HG03469 (cell line): ENCODE measurements at regions not wholly inside any gene's neighbourhood (a gene's known extent, or its start where the extent isn't known, plus 50 kb on each side); places are given as distances from the start of the nearest gene placed in this dataset.
"Not testable (repeated sequence)": the region's sequence is repeated elsewhere in the genome, so short reads cannot be mapped to it uniquely, and the experiment has no call there.

Experiments
- ATAC-seq: cut with Tn5 transposase; IDR thresholded peaks from one replicate; pipeline ENCODE4 v1.9.1; 2021; ENCODE audit warnings: mild to moderate bottlenecking, moderate library complexity, moderate number of reproducible peaks; ENCODE audit not compliant: unreplicated experiment

GRCh38 chr3:31093606-31094005 lies 199.1 kb upstream of the GADL1 start:
- no peak for ATAC-seq

- ATAC-seq = no peak
These were observed 199.6 kb upstream of the GADL1 start for GRCh38 chr3:31094048-31094447.

- ATAC-seq = no peak
These were observed 200.8 kb upstream of the GADL1 start for GRCh38 chr3:31095255-31095654.

- no peak for ATAC-seq
These were observed 202.4 kb upstream of the GADL1 start for GRCh38 chr3:31096661-31097395.

- no peak for ATAC-seq
These were observed 206.1 kb upstream of the GADL1 start for GRCh38 chr3:31100519-31100918.

GRCh38 chr3:31101285-31101684 lies 206.8 kb upstream of the GADL1 start:
- not testable (repeated sequence) for ATAC-seq

GRCh38 chr3:31102196-31102879 lies 207.9 kb upstream of the GADL1 start:
- ATAC-seq = no peak

- no peak for ATAC-seq
These were observed 208.7 kb upstream of the GADL1 start for GRCh38 chr3:31103181-31103580.

- no peak for ATAC-seq
These were observed 209.2 kb upstream of the GADL1 start for GRCh38 chr3:31103623-31104180.

GRCh38 chr3:31105011-31105410 lies 210.6 kb upstream of the GADL1 start:
- no peak for ATAC-seq

GRCh38 chr3:31105438-31106077 lies 211.1 kb upstream of the GADL1 start:
- ATAC-seq = no peak

GRCh38 chr3:31106204-31106603 lies 211.7 kb upstream of the GADL1 start:
- ATAC-seq = no peak

- peak; percentile 95 for ATAC-seq
These were observed 212.5 kb upstream of the GADL1 start for GRCh38 chr3:31106912-31107311.

- ATAC-seq = no peak
These were observed 220.4 kb upstream of the GADL1 start for GRCh38 chr3:31114929-31115283.

- not testable (repeated sequence) for ATAC-seq
These were observed 221.1 kb upstream of the GADL1 start for GRCh38 chr3:31115531-31115930.

GRCh38 chr3:31116651-31117050 lies 222.2 kb upstream of the GADL1 start:
- no peak for ATAC-seq

GRCh38 chr3:31117854-31118253 lies 223.4 kb upstream of the GADL1 start:
- no peak for ATAC-seq

- ATAC-seq = no peak
These were observed 229.9 kb upstream of the GADL1 start for GRCh38 chr3:31124373-31124772.

- ATAC-seq = no peak
These were observed 231.1 kb upstream of the GADL1 start for GRCh38 chr3:31125413-31126020.

GRCh38 chr3:31129241-31129640 lies 234.8 kb upstream of the GADL1 start:
- no peak for ATAC-seq

GRCh38 chr3:31132132-31132769 lies 237.8 kb upstream of the GADL1 start:
- ATAC-seq = peak; percentile 55
